CMK (cell line): ENCODE measurements at regions not wholly inside any gene's neighbourhood (a gene's known extent, or its start where the extent isn't known, plus 50 kb on each side); places are given as distances from the start of the nearest gene placed in this dataset.

Experiments used
- DNase-seq: peaks from one replicate; pipeline ENCODE4 v3.0.0-alpha.2; 2010; ENCODE audit warnings: low read depth

DNA sequence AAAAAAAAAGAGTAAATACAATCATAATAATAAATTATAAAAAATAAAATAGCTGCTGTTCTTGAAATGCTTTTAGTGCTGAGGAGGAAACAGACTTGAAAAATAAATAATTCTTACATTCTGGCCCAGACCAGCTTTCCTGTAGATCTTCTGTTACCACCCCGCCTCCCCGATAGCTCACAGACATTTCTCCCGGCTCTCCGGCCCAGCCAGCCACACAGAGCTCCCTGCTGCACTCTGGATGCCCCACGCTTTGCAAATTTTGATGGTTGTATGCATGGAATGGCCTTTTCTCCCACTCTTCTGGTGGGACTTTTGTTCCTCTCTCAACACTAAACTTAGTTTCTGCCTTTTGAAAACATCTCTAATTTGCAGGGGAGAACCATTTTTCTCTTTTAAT, 249.3 kb downstream of the ATP23 start:
- no peak for DNase-seq

DNA sequence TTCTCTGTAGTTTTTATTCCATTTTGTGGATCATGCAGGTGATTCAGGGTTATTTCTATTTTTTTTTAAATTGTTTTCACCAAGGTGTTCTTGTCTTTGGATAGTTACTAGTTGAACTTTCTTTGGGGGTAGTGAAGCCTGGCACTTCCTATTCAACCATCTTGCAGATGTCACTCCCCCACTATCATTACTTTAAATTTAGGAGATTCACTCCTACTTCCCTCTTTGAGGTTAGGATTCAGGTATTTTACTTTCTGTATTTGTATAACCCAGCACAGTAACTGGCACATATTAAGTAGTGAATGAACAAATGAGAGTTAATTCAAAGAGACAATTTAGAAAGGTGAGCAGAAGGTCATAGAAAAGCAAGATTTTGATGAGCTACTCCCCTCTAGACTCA, 255.6 kb downstream of the ATP23 start:
- no peak for DNase-seq

DNA sequence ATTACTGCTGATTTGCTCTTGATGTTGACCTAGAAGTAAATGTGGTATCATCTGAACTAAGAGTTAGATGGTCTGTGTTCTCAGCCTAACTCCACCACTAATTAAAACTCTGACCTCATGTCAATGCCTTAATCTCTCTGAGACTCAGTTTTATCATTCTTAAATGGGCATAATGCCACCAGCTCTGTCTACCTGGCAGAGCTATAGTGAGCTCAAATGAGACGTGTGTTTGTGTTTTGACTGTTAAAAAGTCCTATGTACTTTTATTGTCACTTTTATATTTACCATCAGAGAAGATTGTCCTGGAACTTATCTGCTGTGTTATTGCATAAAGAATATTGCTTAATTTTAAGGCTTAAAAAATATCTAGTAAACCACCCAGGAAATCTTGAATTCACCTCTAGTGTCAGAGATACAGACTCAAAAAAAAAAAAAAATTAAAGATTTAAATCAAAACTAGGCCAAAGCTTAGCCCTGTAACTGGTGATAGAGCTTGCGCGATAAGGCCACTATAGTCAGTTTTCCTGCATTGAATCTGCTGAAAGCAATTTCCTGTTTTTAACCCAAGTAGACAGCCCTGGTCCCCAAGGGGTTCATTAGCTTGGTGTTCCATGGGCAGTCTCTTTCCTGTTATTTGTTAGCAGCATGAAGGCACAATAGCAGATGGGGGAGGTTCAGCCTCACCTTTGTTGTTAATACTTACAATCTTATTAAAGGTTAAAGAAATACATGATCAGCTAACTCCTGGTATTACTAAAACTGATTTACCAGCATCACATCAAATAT, 261.8 kb downstream of the ATP23 start:
- no peak for DNase-seq

DNA sequence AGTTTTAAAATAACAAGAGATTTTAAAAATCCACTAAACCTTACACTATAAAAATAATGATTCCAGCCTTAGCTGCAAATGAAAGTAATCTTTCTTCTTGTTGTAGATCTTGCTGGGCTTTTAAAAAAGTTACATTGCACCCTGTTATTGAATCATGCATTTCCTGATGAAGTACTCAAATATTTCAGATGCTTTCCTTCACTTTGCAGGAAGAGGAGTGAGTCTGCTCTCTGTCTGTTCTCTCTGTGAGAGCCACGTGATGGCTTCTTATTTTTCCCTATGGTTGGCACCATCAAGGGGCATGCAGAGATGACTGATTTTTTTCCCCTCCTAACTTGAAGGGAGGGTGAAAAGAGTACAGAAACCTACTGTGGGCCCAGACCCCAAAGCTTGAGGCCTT, 262.7 kb downstream of the ATP23 start:
- no peak for DNase-seq

DNA sequence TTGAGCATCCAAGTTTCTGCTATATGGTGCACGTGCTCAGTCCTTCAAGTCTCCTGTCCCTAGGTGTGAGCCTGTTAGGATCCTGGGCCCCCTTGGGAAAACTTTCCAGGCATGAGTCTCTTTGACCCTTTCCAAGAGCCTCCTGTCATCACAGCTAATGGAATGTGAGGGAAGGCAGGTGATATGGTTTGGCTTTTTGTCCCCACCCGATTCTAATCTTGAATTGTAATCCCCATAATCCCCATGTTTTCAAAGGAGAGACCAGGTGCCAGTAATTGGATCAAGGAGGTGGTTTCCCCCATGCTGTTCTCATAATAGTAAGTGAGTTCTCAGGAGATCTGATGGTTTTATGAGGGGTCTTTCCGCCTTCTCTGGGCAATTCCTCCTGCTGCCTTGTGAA, 265.5 kb downstream of the ATP23 start:
- no peak for DNase-seq

DNA sequence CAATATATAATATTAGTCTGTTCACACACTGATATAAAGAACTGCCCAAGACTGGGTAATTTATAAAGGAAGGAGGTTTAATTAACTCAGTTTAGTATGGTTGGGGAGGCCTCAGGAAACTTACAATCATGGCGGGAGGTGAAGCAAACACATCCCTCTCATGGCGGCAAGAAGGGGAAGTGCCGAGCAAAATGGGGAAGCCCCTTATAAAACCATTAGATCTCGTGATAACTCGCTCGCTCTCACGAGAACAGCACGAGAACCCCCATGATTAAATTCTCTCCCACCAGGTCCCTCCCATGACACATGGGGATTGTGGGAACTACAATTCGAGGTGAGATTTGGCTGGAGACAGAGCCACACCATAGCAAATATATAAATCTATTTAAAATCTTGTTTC, 269.8 kb downstream of the ATP23 start:
- DNase-seq = no peak

DNA sequence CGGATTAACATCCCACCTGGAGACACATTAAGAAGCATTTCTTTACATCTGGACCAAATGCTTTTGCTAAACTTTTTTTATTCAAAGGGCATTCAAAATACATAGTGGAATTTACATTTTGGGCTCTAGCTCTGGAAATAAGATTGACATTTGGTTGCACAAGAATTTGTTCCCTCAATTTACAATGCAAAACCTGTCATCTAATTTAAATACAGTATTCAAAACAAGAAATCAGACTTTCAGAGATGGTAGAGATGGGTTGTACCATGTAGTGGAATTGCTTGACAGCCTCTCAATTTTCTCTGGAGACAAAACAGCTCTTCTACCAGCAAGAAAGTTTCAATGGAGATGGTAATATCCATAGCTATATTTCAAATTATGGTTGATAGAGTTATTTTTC, 275.8 kb downstream of the ATP23 start:
- DNase-seq = no peak

DNA sequence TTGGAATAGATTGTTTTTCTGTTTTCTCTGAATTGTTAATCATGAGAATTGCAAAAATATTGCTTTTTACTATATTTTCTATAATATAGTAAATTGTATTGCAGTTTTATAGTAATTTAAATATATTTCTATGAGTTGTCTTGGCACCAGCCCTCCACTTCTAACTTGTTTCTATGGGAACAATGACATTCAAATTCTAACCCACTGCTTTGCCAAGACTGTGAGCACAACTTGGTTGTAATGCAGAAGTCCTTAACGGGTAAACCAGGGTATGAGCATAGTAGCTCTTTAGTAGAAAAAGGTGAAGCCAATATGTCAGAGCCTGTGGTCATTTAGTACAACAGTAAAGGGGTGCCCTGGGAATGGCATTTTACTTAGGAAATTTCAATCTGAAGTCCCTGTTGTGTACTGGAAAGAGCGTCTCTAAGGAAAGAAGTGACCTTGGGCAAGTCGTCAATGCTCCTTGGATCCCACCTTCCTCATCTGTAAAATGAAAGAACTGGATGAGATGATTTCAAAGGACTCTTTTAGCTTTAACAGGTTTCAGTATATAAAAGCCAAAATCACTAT, 283.3 kb downstream of the ATP23 start:
- DNase-seq = no peak

DNA sequence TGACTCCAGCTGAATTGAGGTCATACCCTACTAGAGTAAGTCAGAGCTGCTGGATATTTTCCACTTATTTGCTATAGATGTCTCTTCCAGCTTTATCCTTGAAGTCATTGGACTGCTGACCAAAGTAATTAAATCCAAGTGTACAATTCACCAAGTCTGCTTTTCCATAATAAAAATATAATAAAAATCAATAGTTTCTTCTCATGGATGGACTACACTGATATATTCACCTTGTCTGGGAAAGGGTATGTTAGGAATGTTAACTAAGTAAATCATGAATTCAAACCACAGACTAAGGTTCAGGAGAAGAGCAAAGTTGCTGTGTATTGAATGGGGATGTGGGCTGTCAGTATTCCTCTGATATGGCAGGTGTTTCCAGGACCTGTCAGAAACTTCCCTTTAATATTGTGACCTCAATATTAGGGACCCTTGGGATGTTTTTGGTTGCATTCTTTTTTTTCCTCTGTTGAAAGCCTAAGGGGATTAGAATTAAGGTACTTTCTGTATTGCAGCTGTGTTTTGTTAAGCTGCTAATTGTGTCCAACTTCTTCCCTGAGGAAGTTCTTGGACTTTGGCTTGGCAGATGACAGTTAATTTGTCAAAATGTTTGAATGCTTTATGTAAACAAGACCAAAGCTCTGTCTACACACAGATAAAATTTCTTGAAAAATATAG, 284.0 kb downstream of the ATP23 start:
- DNase-seq = no peak

DNA sequence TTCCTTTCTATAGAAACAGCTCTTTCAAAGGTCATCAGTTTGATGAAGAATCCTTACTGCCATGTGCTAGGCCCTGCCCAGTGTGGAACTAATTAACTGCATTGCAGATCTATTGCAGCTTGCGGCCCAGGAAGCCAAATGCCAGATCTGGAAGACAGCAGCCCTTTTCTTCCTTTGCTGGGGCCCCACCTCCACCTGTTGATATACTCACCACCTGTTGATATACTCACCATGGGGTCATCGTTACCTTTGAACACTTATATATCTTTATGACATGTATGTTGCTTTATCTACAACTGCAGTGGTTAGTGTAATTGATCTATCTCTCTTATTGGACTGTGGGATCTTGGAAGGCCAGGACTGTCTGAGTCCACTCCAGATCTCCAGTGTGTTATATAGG, 292.5 kb downstream of the ATP23 start:
- DNase-seq = no peak

DNA sequence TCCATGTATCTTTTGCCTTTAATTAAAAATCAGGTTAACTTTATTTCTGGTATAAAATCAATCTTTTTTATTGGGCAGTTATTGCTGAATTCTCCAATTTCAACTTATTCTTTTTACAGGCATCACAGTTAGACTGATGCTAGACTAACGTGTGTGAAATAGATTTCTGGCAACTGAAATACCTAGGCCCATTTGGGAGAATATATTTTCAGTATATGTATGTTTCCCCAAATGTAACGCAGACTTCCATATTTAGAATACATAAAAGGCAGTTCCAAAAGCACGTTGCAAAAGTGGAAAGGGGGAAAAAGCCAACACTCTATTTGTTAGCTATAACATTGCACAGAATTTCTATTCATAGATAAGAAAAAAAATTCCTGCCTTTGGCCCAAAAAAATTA, 297.0 kb downstream of the ATP23 start:
- DNase-seq = no peak

DNA sequence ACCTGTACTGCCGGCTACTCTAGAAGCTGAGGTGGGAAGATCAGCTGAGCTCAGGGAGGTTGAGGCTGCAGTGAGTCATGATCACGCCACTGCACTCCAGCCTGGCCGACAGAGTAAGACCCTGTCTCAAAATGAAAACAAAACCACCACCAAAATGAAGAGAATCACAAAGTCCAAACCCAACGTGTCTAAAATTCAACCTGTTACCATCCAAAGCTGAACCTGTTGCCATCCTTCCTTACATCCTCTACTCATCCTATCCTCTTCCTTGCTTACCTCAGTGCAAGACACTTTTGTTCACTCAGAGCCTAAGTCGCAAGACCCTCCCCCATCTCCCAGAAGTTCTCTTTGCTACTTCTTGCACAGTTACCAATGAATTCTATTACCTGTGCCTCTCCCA, 299.7 kb downstream of the ATP23 start:
- DNase-seq = no peak

DNA sequence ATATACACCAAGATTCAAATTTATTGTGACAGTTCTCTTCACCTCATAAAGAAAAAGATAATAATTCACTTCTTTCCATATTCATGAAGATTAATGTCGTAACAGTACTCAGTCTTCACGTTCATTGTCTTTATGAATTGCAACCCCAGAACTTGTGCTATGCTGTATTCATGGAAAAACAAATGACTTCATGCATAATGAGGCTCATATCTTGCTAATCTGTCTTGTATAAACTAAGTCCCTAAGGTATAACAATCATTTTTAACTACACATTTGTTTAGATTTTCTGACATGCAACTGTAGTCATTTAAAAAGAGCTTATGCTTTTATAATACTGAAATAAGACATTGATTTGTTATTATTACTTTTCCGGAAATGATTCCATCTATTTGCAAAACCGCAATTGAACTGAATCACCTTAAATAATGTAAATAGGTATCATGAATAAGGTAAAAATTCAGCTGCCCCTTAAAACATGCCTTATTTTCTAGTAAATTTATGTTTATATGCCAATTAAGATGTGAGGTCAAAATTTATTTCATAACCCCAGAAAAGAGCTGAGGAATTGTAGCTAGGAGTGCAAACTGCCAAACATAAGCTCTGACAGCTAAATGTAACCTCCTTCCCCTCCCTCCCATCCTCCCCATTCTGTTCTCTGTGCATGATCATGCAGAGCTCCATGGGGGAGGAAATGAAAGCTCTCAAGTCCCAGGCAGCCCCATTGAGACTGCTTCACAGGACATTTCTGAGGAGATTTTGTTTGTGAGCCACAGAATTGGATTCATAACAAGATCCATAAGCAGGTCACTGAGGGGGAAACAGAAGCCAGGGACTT, 301.6 kb downstream of the ATP23 start:
- DNase-seq = no peak

DNA sequence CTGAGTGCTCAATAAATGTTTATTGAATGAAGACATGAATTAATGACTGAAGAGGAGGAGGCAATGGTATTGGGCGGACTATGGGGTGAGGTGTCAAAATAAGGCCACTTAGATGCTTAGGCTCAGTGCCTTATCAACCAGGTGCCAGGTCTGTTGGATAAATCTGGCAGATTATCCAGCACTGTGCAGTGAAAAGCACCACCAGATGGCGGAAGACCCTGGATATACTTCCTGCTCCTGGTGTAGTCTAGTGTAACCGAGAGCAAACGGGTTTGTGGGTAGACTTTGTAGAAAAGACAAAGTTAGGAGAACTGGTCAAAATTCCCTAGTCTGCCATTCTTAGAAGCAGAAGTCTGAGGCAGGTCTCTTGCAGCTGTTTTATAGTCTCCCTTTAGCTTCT, 306.3 kb downstream of the ATP23 start:
- DNase-seq = no peak

DNA sequence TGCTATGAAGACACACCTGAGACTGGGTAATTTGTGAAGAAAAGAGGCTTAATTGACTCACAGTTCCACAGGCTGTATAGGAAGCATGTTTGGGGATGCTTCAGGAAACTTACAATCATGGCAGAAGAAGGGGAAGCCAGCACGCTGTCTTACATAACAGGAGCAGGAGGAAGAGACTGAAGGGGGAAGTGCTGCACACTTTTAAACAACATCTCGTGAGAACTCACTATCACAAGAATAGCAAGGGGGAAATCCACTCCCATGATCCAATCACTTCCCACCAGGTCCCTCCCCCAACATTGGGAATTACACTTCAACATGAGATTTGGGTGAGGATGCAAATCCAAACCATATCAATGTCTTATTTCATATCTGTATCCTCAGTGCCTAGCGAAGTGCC, 307.2 kb downstream of the ATP23 start:
- no peak for DNase-seq

DNA sequence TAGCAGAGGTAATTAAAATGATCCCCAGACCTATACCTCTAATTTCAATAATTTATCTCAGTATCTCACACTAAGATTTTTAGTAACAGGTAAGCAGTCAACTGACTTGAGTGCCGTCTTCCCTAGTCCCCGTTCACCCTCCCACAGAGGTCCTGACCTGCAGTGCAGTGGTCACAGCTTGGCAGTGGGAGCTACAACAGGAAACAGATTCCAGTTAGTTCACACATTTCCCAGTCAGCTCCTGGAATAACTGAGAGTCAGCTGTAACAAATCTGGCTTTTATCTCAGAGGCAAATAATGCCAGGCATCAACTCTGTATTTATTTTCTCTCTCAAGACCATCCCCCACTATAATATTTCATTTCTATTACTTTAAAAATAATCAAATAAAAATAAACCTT, 308.2 kb downstream of the ATP23 start:
- DNase-seq = no peak

DNA sequence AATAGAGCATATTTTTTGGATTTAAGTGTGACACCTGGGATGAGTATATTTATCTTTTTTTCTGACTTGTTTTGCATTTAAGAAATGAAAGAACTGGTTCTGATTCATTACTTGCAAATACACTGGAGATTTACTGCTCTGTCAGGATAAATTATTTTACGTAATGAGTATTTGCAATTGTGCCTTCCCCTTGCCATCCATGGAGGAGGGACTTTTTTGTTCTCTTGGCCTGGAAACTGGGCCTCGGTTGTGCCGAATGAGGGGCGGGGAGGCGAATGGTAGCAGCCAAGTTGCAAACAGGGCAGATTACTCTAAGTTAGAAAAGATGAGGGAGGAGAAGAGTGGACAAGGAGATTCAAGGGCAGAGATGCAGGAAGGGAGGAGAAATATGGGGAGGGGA, 308.7 kb downstream of the ATP23 start:
- no peak for DNase-seq

DNA sequence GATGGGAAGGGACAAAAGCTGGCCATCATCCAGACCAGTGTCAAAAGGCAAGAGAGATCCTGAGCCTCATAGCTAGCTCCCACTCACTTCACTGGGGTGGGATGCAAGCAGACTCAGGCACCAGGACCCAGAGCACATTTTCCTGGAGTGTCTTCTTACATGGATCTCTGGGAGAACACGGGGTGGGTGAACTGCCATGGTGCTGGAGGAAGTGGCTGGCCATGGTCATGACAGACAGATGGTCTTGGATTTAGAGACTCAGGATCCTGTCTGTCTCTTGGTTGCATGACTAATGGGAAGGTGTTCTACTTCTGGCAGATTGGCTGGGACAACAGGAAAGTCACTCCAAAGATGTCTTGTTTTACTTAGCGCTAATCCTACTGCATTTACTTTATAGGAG, 311.5 kb downstream of the ATP23 start:
- DNase-seq = no peak

DNA sequence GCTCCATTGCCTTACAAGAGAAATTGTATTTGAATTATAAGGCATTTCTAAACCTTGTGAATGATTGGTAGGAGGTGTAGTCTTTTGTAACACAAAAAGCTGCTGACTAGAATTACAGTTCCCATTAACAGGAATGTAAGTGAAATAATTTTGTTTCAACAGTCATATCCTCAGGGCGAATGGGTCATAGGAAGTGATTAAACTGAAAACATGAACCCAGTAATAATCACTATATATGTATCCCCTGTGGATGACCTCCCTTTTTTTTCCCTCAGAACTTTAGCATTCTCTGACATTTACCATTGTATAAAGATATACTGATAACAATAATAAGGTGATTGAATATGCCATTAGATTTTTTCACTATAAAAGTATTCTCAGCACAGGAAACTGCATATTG, 312.3 kb downstream of the ATP23 start:
- DNase-seq = no peak

DNA sequence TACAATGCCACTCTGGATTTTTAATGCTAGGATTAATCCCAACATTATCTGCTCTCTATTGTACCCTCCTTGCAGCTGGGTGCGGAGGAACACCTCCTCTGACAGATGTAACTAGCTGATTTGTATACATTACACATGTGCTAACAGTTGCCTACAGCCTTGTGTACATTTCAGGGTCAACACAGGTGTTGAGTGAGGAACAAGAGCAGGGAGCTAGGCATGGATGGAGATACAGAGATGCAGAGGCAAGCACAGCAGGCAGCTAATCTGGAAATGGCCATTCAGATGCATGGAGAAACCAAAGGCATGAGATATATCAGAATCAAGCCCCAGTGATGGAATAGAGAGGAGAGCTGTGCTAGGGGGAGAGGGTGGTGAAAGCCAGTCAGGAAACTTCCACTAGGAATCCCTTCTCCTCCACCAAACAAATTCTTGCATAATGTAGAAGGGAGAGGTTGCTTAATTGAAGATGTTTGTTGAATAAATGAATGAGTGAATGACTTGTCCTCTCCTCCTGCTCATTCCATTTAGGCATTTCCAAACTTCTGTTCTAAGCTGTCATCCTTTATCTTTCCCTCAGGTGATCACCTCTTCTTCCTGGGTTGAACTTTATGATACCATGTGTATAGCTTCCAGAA, 313.2 kb downstream of the ATP23 start:
- DNase-seq = no peak

DNA sequence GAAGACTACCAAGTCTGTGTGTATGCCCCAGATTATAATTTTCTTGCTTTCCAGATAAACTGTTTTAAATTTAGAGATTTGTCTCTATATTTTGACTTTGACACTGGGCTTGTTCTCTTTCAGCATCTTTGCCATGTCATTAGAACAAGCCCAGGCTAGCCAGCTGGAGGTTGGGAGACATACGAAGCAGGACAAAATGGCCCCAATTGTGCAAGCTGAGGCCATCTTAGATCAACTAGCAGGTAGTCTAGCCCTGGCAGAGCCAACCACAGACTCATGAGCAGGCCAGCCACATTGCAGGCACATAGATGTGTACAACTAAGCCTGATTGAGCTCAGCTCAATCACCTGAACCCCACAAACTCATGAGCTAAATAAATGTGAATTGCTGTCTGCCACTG, 321.4 kb downstream of the ATP23 start:
- DNase-seq = no peak

DNA sequence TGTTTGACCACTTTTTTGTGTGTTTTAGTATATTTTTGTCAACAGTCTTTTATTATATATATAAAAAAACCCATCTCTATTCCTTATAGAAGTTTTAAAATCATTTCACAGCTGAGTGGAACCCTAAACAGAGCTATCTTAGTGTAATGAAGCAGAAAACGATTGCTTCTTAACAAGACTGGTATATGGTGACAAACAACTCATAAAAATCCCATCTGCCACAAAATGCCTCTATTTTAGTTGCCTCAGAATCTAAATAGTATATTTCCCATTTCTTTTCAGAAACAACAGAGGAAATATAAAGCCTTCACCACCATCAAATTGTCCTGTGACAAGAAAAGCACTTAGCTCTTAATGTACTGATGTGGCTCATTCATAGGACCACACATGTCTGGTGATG, 322.4 kb downstream of the ATP23 start:
- DNase-seq = no peak
